GM12878 (cell line): ENCODE measurements at regions not wholly inside any gene's neighbourhood (a gene's known extent, or its start where the extent isn't known, plus 50 kb on each side); places are given as distances from the start of the nearest gene placed in this dataset.

Experiments used
- ATAC-seq: fragments of 200-7000 bp; cut with Tn5 transposase; 3 replicates; pipeline ENCODE4 v1.9.1; 2020; ENCODE audit warnings: mild to moderate bottlenecking, moderate library complexity
- BruUV-seq: library from RNA; stranded (reverse); fragments of 400-500 nt; replicated peaks from 2 replicates; lab custom pipeline; 2021; lab: Mats Ljungman, UMichigan
- CTCF ChIA-PET: fragments of 300-600 bp; sonication (Branson Sonifier 250); formaldehyde crosslinking; extraction: SDS; loops from one replicate; lab custom pipeline; 2021; ENCODE audit warnings: inconsistent platforms; lab: Yijun Ruan, JAX
- POLR2A ChIA-PET: fragments of 350-600 bp; formaldehyde crosslinking; extraction: SDS; loops from one replicate; lab custom pipeline; 2021; ENCODE audit warnings: inconsistent platforms; lab: Charles Lee
- RAD21 ChIA-PET: fragments of 300-600 bp; sonication (Branson Sonifier 250); formaldehyde crosslinking; loops from one replicate; lab custom pipeline; 2023; ENCODE audit warnings: antibody characterized with exemption; ENCODE audit not compliant: unreplicated experiment; lab: Charles Lee
- SMC1A ChIA-PET: fragments of 300-600 bp; sonication (Branson Sonifier 250); formaldehyde crosslinking; loops from one replicate; lab custom pipeline; 2023; ENCODE audit not compliant: unreplicated experiment, uncharacterized antibody; lab: Charles Lee
- DNase-seq: peaks from one replicate; pipeline ENCODE4 v3.0.0-alpha.2; 2011; ENCODE audit warnings: low read depth, low spot score
- FAIRE-seq: peaks from 3 replicates; lab custom pipeline; 2011; peaks lifted over from hg19 to GRCh38; lab: Jason Lieb, UNC
- H2AFZ ChIP-seq: 2 replicates; pipeline ENCODE4 v1.6.0; 2011; ENCODE audit warnings: low read depth, low read length, control low read depth; ENCODE audit not compliant: control insufficient read depth
- H3K27ac ChIP-seq: 2 replicates; pipeline ENCODE4 v1.5.1; 2011; ENCODE audit warnings: control low read depth; ENCODE audit not compliant: control insufficient read depth, insufficient read depth
- H3K27me3 ChIP-seq, 2 experiments: replicated peaks in 1 of 2; 2 replicates each; pipeline versions ENCODE4 v1.6.0 to v1.6.1; 2011; ENCODE audit warnings: low read length in 1 of 2; ENCODE audit not compliant: control insufficient read depth in 2 of 2, insufficient read depth in 2 of 2
- H3K36me3 ChIP-seq, 2 experiments: 2 replicates each; pipeline ENCODE4 v1.5.1; 2011; ENCODE audit warnings: low read length in 1 of 2; ENCODE audit not compliant: control insufficient read depth in 2 of 2, insufficient read depth in 2 of 2
- H3K4me1 ChIP-seq: 2 replicates; pipeline ENCODE4 v1.6.1; 2011; ENCODE audit warnings: mild to moderate bottlenecking, low read length, moderate library complexity, mixed read lengths; ENCODE audit not compliant: control insufficient read depth, insufficient read depth
- H3K4me2 ChIP-seq: 2 replicates; pipeline ENCODE4 v1.6.0; 2011; ENCODE audit warnings: control low read depth; ENCODE audit not compliant: control insufficient read depth, insufficient read depth
- H3K4me3 ChIP-seq: fragments of 200-600 bp; sonication (generic); 2 replicates; pipeline ENCODE4 v1.5.1; 2016
- H3K79me2 ChIP-seq: 2 replicates; pipeline ENCODE4 v1.6.0; 2011; ENCODE audit warnings: low read length; ENCODE audit not compliant: control insufficient read depth, insufficient read depth
- H3K9ac ChIP-seq: 2 replicates; pipeline ENCODE4 v1.8.0; 2011; ENCODE audit warnings: low read length, control low read depth, mixed read lengths; ENCODE audit not compliant: control insufficient read depth, insufficient read depth
- H3K9me3 ChIP-seq: replicated peaks from 3 replicates; pipeline ENCODE4 v1.5.1; 2011; ENCODE audit warnings: mild to moderate bottlenecking, low read length; ENCODE audit not compliant: control insufficient read depth, insufficient read depth
- H4K20me1 ChIP-seq: 2 replicates; pipeline ENCODE4 v1.6.0; 2011; ENCODE audit not compliant: control insufficient read depth, insufficient read depth
- CEBPZ ChIP-seq: fragments of 150-350 bp; IDR thresholded peaks from 2 replicates; pipeline ENCODE4 v1.6.1; 2016; ENCODE audit warnings: low read depth, low read length
- LARP7 ChIP-seq: fragments of 450-650 bp; IDR thresholded peaks from 2 replicates; pipeline ENCODE4 v1.6.1; 2017; ENCODE audit warnings: mild to moderate bottlenecking
- MEF2B ChIP-seq: fragments of 450-650 bp; IDR thresholded peaks from 2 replicates; pipeline ENCODE4 v1.6.1; 2018; ENCODE audit warnings: mild to moderate bottlenecking, moderate library complexity; ENCODE audit not compliant: partially characterized antibody, poor library complexity, severe bottlenecking
- NFXL1 ChIP-seq: fragments of 450-650 bp; IDR thresholded peaks from 2 replicates; pipeline ENCODE4 v1.6.1; 2017; ENCODE audit warnings: antibody characterized with exemption, mild to moderate bottlenecking, borderline replicate concordance
- NR2C2 ChIP-seq: IDR thresholded peaks from 2 replicates; pipeline ENCODE4 v1.6.1; 2011; ENCODE audit warnings: borderline replicate concordance, low read depth; ENCODE audit not compliant: control insufficient read depth, insufficient read length
- SIN3A ChIP-seq: IDR thresholded peaks from 2 replicates; pipeline ENCODE4 v1.6.1; 2012; ENCODE audit warnings: low read depth, low read length, improper control_type of control experiment
- SMARCA5 ChIP-seq: fragments of 450-650 bp; IDR thresholded peaks from 2 replicates; pipeline ENCODE4 v1.6.1; 2017; ENCODE audit warnings: mild to moderate bottlenecking
- SUZ12 ChIP-seq: fragments of 200-600 bp; sonication (generic); IDR thresholded peaks from one replicate; pipeline ENCODE4 v1.6.1; 2018; ENCODE audit warnings: antibody characterized with exemption, mild to moderate bottlenecking; ENCODE audit not compliant: unreplicated experiment
- ZBED1 ChIP-seq: IDR thresholded peaks from 2 replicates; pipeline ENCODE4 v1.6.1; 2016; ENCODE audit warnings: borderline replicate concordance
- ZBTB11 ChIP-seq: fragments of 450-650 bp; formaldehyde crosslinking; IDR thresholded peaks from 2 replicates; pipeline ENCODE4 v1.5.0; 2022; ENCODE audit warnings: mild to moderate bottlenecking, missing genetic modification characterization
- ZNF687 ChIP-seq: fragments of 450-650 bp; IDR thresholded peaks from 2 replicates; pipeline ENCODE4 v1.6.1; 2017; ENCODE audit warnings: mild to moderate bottlenecking, moderate library complexity
- WGBS: methylation state at CpG from one replicate; pipeline ENCODE4 v1.1.6; 2016; ENCODE audit warnings: low lambda C conversion rate; ENCODE audit not compliant: insufficient replicate concordance, insufficient coverage; ENCODE audit errors: missing lambda C conversion rate; 5-methylcytosine and 5-hydroxymethylcytosine counted together
- in situ Hi-C: fragments of 300-500 bp; cut with MboI; formaldehyde crosslinking; loops from 9 replicates; pipeline ENCODE4 v1.14.3; 2018; ENCODE audit warnings: mixed read lengths
- intact Hi-C: fragments of 100-400 bp; cut with micrococcal nuclease; formaldehyde crosslinking; loops from one replicate; pipeline ENCODE4 v1.14.2; 2022; ENCODE audit not compliant: unreplicated experiment
- TF ChIP-seq, protein P1 (sequence below): IDR thresholded peaks from 2 replicates; pipeline ENCODE4 v1.6.1; 2011; ENCODE audit warnings: borderline replicate concordance, low read depth, mild to moderate bottlenecking, moderate library complexity, low read length; ENCODE audit not compliant: insufficient read depth, poor library complexity, severe bottlenecking

DNA sequence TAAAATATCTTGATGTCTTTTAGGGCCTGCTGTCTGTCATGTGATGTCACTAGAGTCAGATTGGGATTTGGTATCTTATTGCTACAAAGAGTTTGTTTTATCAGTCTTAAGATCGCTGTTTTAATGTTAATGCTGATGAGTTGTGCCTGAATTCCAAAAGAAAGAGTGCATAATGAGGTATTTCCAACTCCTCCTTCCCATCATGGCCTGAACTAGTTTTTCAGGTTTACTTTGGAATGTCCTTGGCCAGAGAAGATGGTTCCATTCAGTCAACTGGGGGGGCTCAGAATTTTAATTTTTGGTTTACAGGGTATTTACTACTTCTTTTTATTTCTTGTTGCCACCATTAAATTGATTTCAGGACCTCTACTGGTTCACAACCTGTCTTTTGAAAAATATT, 74.3 kb upstream of the MARCHF11 start:
- 0% methylated on average over 1 of the region's 1 CpG for WGBS
- Histone ChIP-seq H3K4me3 (no peak overlapping the region), H3K4me1 (no peaks in the 10 kb centered on the region), H2AFZ (no peak overlapping the region), H3K9me3 (no peaks in the 10 kb centered on the region), H3K36me3 (no peaks in the 10 kb centered on the region), H4K20me1 (no peaks in the 10 kb centered on the region), H3K27me3 (no peaks in the 10 kb centered on the region), H3K79me2 (no peaks in the 10 kb centered on the region), H3K4me2 (no peak overlapping the region), H3K9ac (no peak overlapping the region), H3K27ac (no peak overlapping the region)
- BruUV-seq = no TSS peak
- no peak for ATAC-seq
- ChIA-PET SMC1A (no interaction called here), POLR2A (no interaction called here), CTCF (no interaction called here), RAD21 (no interaction called here)
- DNase-seq = no peak
- intact Hi-C loops (no loop called here), in situ Hi-C loops (no loop called here)
- TF ChIP-seq ZBED1 (no peak), SIN3A (no peak), SMARCA5 (no peak), NFXL1 (no peak), MEF2B (no peak), SUZ12 (no peak), CEBPZ (no peak), ZNF687 (no peak), ZBTB11 (CRISPR knock-in tag) (no peak), NR2C2 (no peak), LARP7 (no peak)
- TF ChIP-seq, protein P1, sequence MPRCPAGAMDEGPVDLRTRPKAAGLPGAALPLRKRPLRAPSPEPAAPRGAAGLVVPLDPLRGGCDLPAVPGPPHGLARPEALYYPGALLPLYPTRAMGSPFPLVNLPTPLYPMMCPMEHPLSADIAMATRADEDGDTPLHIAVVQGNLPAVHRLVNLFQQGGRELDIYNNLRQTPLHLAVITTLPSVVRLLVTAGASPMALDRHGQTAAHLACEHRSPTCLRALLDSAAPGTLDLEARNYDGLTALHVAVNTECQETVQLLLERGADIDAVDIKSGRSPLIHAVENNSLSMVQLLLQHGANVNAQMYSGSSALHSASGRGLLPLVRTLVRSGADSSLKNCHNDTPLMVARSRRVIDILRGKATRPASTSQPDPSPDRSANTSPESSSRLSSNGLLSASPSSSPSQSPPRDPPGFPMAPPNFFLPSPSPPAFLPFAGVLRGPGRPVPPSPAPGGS = no peak
- FAIRE-seq = no peak
